ENCODE measurements at regions not wholly inside any gene's neighbourhood (a gene's known extent, or its start where the extent isn't known, plus 50 kb on each side); places are given as distances from the start of the nearest gene placed in this dataset.

- Histone ChIP-seq H3K9me3 (ENCODE audit: low read depth) (no peaks in the 10 kb centered on the region), H3K27ac (no peak overlapping the region), H3K9me2 (replicated peaks; ENCODE audit: insufficient read depth) (no peaks in the 10 kb centered on the region), H2AFZ (no peak overlapping the region), H3K4me3 (no peak overlapping the region), H4K20me1 (ENCODE audit: insufficient read depth, poor library complexity, severe bottlenecking) (no peaks in the 10 kb centered on the region), H3K4me1 (ENCODE audit: insufficient read depth) (no peaks in the 10 kb centered on the region), H3K27me3 (no peaks in the 10 kb centered on the region), H3K36me3 (replicated peaks; ENCODE audit: insufficient read depth, low read depth) (no peaks in the 10 kb centered on the region), H3K79me2 (no peaks in the 10 kb centered on the region), H3K4me2 (no peak overlapping the region)
- 39% methylated on average over 1 of the region's 1 CpG for WGBS (ENCODE audit: low lambda C conversion rate, missing lambda C conversion rate)
- no peak for DNase-seq (ENCODE audit: low spot score)
- TF ChIP-seq EZH2 (IDR thresholded peaks at IDR 0.05; ENCODE audit: borderline replicate concordance) (no peak), EZH2phosphoT487 (IDR thresholded peaks at IDR 0.05; ENCODE audit: low read depth, severe bottlenecking, unreplicated experiment) (no peak), CTCF (IDR thresholded peaks at IDR 0.05; ENCODE audit: poor library complexity) (no peak)
Measured at GRCh38 chr13:75217949-75218348, 264.0 kb downstream of the TBC1D4 start.

- H2AFZ ChIP-seq, result no peak overlapping the region
Measured at GRCh38 chr13:75216038-75216437, 265.9 kb downstream of the TBC1D4 start.

DNA sequence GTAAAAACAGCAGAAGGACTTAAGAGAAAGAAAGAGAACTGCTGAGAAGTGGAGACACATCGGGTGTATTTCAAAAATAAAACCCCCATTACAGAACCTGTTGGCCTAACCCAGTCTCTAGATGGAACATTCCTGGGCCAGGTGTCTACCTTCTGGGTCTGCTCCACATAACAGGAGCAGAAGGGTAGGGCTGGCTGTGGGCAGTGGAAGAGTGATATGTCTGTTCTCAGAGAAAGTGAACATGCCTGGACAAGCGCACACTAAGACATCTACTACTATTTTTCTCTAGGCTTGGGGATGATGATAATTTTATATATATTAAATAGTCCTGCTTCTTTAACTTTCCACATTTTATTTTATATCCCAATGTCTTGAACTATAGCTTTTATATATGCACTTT lies 267.1 kb downstream of the TBC1D4 start:
- H4K20me1 ChIP-seq (ENCODE audit: insufficient read depth, poor library complexity, severe bottlenecking), result no peaks in the 10 kb centered on the region
- H3K79me2 ChIP-seq, result no peaks in the 10 kb centered on the region
- no peaks in the 10 kb centered on the region for H3K9me2 ChIP-seq (replicated peaks; ENCODE audit: insufficient read depth)
- H3K9me3 ChIP-seq (ENCODE audit: low read depth), result no peaks in the 10 kb centered on the region
- DNase-seq (ENCODE audit: low spot score), result no peak
- no peaks in the 10 kb centered on the region for H3K4me1 ChIP-seq (ENCODE audit: insufficient read depth)
- H3K36me3 ChIP-seq (replicated peaks; ENCODE audit: insufficient read depth, low read depth), result no peaks in the 10 kb centered on the region
- no peak overlapping the region for H3K27ac ChIP-seq
- H3K27me3 ChIP-seq, result no peaks in the 10 kb centered on the region
- 93% methylated on average over 2 of the region's 2 CpGs for WGBS (ENCODE audit: low lambda C conversion rate, missing lambda C conversion rate)
- H3K4me2 ChIP-seq, result no peak overlapping the region
- no peak overlapping the region for H2AFZ ChIP-seq
- H3K4me3 ChIP-seq, result no peak overlapping the region
- TF ChIP-seq EZH2phosphoT487 (IDR thresholded peaks at IDR 0.05; ENCODE audit: low read depth, severe bottlenecking, unreplicated experiment), result no peak
- TF ChIP-seq EZH2 (IDR thresholded peaks at IDR 0.05; ENCODE audit: borderline replicate concordance), result no peak
- TF ChIP-seq CTCF (IDR thresholded peaks at IDR 0.05; ENCODE audit: poor library complexity), result no peak

More at GRCh38 chr13:75216038-75216437, 265.9 kb downstream of the TBC1D4 start:
- no peaks in the 10 kb centered on the region for H4K20me1 ChIP-seq (ENCODE audit: insufficient read depth, poor library complexity, severe bottlenecking)
- no peaks in the 10 kb centered on the region for H3K36me3 ChIP-seq (replicated peaks; ENCODE audit: insufficient read depth, low read depth)
- no peaks in the 10 kb centered on the region for H3K27me3 ChIP-seq
- H3K27ac ChIP-seq, result no peak overlapping the region
- no peak overlapping the region for H3K4me2 ChIP-seq
- no peaks in the 10 kb centered on the region for H3K4me1 ChIP-seq (ENCODE audit: insufficient read depth)
- DNase-seq (ENCODE audit: low spot score), result no peak
- no peaks in the 10 kb centered on the region for H3K9me2 ChIP-seq (replicated peaks; ENCODE audit: insufficient read depth)
- WGBS (ENCODE audit: low lambda C conversion rate, missing lambda C conversion rate), result 27% methylated on average over 7 of the region's 7 CpGs
- TF ChIP-seq EZH2phosphoT487 (IDR thresholded peaks at IDR 0.05; ENCODE audit: low read depth, severe bottlenecking, unreplicated experiment) (no peak), CTCF (IDR thresholded peaks at IDR 0.05; ENCODE audit: poor library complexity) (no peak), EZH2 (IDR thresholded peaks at IDR 0.05; ENCODE audit: borderline replicate concordance) (no peak)
- no peaks in the 10 kb centered on the region for H3K9me3 ChIP-seq (ENCODE audit: low read depth)
- H3K79me2 ChIP-seq, result no peaks in the 10 kb centered on the region
- no peak overlapping the region for H3K4me3 ChIP-seq

GRCh38 chr13:75202981-75203380 lies 279.0 kb downstream of the TBC1D4 start:
- no peaks in the 10 kb centered on the region for H3K36me3 ChIP-seq (replicated peaks; ENCODE audit: insufficient read depth, low read depth)
- no peaks in the 10 kb centered on the region for H3K9me3 ChIP-seq (ENCODE audit: low read depth)
- no peak for TF ChIP-seq CTCF (IDR thresholded peaks at IDR 0.05; ENCODE audit: poor library complexity)
- no peak for TF ChIP-seq EZH2 (IDR thresholded peaks at IDR 0.05; ENCODE audit: borderline replicate concordance)
- TF ChIP-seq EZH2phosphoT487 (IDR thresholded peaks at IDR 0.05; ENCODE audit: low read depth, severe bottlenecking, unreplicated experiment), result no peak
- H2AFZ ChIP-seq, result no peak overlapping the region
- no peak overlapping the region for H3K27ac ChIP-seq
- no peaks in the 10 kb centered on the region for H3K4me1 ChIP-seq (ENCODE audit: insufficient read depth)
- H3K4me2 ChIP-seq, result no peak overlapping the region
- H3K4me3 ChIP-seq, result no peak overlapping the region
- no peaks in the 10 kb centered on the region for H3K27me3 ChIP-seq
- WGBS (ENCODE audit: low lambda C conversion rate, missing lambda C conversion rate), result 91% methylated on average over 3 of the region's 3 CpGs
- no peaks in the 10 kb centered on the region for H3K79me2 ChIP-seq
- H3K9me2 ChIP-seq (replicated peaks; ENCODE audit: insufficient read depth), result no peaks in the 10 kb centered on the region
- no peaks in the 10 kb centered on the region for H4K20me1 ChIP-seq (ENCODE audit: insufficient read depth, poor library complexity, severe bottlenecking)
- DNase-seq (ENCODE audit: low spot score), result no peak
